H1 (cell line): ENCODE measurements at regions not wholly inside any gene's neighbourhood (a gene's known extent, or its start where the extent isn't known, plus 50 kb on each side); places are given as distances from the start of the nearest gene placed in this dataset.
A peak's percentile ranks its signal among the peaks of the same experiment; 100 is the strongest.

Experiments
- CTCF ChIA-PET: fragments of 300-600 bp; sonication (Branson Sonifier 250); formaldehyde crosslinking; loops from one replicate; lab custom pipeline; 2021; ENCODE audit not compliant: partially characterized antibody; lab: Charles Lee
- POLR2A ChIA-PET: fragments of 300-600 bp; sonication (Branson Sonifier 250); formaldehyde crosslinking; loops from one replicate; lab custom pipeline; 2021; ENCODE audit warnings: inconsistent platforms; ENCODE audit not compliant: partially characterized antibody; lab: Charles Lee
- DNase-seq, 2 experiments: peaks; one replicate each; pipeline versions ENCODE4 v3.0.0 to v3.0.0-alpha.2; 2010 to 2022; ENCODE audit warnings: low spot score in 2 of 2, low read depth in 1 of 2, mixed read lengths in 1 of 2
- FAIRE-seq: peaks from 2 replicates; lab custom pipeline; 2011; peaks lifted over from hg19 to GRCh38; lab: Jason Lieb, UNC
- H2AFZ ChIP-seq: 2 replicates; pipeline ENCODE4 v1.8.1; 2012; ENCODE audit warnings: low read length, inconsistent platforms
- H2AK5ac ChIP-seq: 2 replicates; pipeline ENCODE4 v1.6.1; 2013; ENCODE audit warnings: low read depth, low read length
- H2BK120ac ChIP-seq: replicated peaks from 2 replicates; pipeline ENCODE3; 2013; ENCODE audit warnings: low read depth, low read length, inconsistent platforms
- H2BK12ac ChIP-seq: 2 replicates; pipeline ENCODE4 v1.6.1; 2013; ENCODE audit warnings: low read depth, low read length
- H2BK15ac ChIP-seq: 2 replicates; pipeline ENCODE4 v1.6.1; 2013; ENCODE audit warnings: low read length
- H2BK20ac ChIP-seq: 2 replicates; pipeline ENCODE4 v1.6.1; 2013; ENCODE audit warnings: low read length
- H2BK5ac ChIP-seq: 2 replicates; pipeline ENCODE4 v1.6.1; 2013; ENCODE audit warnings: low read depth, low read length
- H3K14ac ChIP-seq: 2 replicates; pipeline ENCODE4 v1.6.1; 2013; ENCODE audit warnings: inconsistent platforms; ENCODE audit not compliant: insufficient read length
- H3K18ac ChIP-seq: 2 replicates; pipeline ENCODE4 v1.6.1; 2013; ENCODE audit warnings: low read length; ENCODE audit errors: extremely low read depth
- H3K23ac ChIP-seq: 2 replicates; pipeline ENCODE4 v1.6.1; 2013; ENCODE audit warnings: inconsistent platforms; ENCODE audit not compliant: insufficient read length
- H3K23me2 ChIP-seq: 2 replicates; pipeline ENCODE4 v1.6.1; 2013; ENCODE audit warnings: low read depth, low read length
- H3K27ac ChIP-seq: 2 replicates; pipeline ENCODE4 v1.6.1; 2011; ENCODE audit warnings: low read depth, low read length, inconsistent platforms
- H3K27me3 ChIP-seq, 4 experiments: replicated peaks in 1 of 4; 1 replicate in 1 of 4; 2 replicates in 3 of 4; pipeline versions ENCODE4 v1.6.1 to v1.8.1; 2011 to 2013; ENCODE audit warnings: low read length in 3 of 4, mild to moderate bottlenecking in 3 of 4, inconsistent platforms in 2 of 4, mixed read lengths in 2 of 4, moderate library complexity in 1 of 4; ENCODE audit not compliant: control insufficient read depth in 3 of 4, insufficient read depth in 3 of 4; ENCODE audit errors: extremely low read depth in 1 of 4
- H3K36me3 ChIP-seq, 4 experiments: 2 replicates each; pipeline versions ENCODE4 v1.6.1 to v1.8.1; 2011 to 2013; ENCODE audit warnings: mild to moderate bottlenecking in 4 of 4, low read length in 3 of 4, moderate library complexity in 2 of 4, control low read depth in 1 of 4, inconsistent platforms in 1 of 4; ENCODE audit not compliant: insufficient read depth in 4 of 4, control insufficient read depth in 2 of 4
- H3K4ac ChIP-seq: replicated peaks from 2 replicates; pipeline ENCODE3; 2013; ENCODE audit warnings: low read length, low read depth, mixed read lengths, inconsistent platforms; ENCODE audit not compliant: insufficient read length
- H3K4me1 ChIP-seq, 4 experiments: replicated peaks in 1 of 4; 1 replicate in 1 of 4; 2 replicates in 3 of 4; pipeline versions ENCODE4 v1.6.1 to v1.8.1; 2011 to 2013; ENCODE audit warnings: low read length in 3 of 4, inconsistent platforms in 2 of 4, mixed read lengths in 1 of 4; ENCODE audit not compliant: insufficient read depth in 4 of 4, control insufficient read depth in 3 of 4
- H3K4me2 ChIP-seq, 2 experiments: 2 replicates each; pipeline versions ENCODE4 v1.6.1 to v1.8.1; 2011 to 2013; ENCODE audit warnings: low read depth in 2 of 2, low read length in 2 of 2, control low read depth in 1 of 2, inconsistent platforms in 1 of 2, mild to moderate bottlenecking in 1 of 2; ENCODE audit not compliant: insufficient read depth in 1 of 2
- H3K4me3 ChIP-seq, 4 experiments: fragments of 200-600, 300-600 bp in 1 of 4; sonication (generic), shearing (Covaris generic), sonication (Bioruptor Twin) in 1 of 4; 2 replicates each; pipeline versions ENCODE4 v1.5.1 to v1.8.1; 2011 to 2016; ENCODE audit warnings: low read length in 4 of 4, low read depth in 3 of 4, control low read depth in 2 of 4, inconsistent platforms in 2 of 4, mild to moderate bottlenecking in 2 of 4, mixed read lengths in 1 of 4, moderate library complexity in 1 of 4; ENCODE audit not compliant: insufficient read depth in 2 of 4; ENCODE audit errors: extremely low read depth in 1 of 4
- H3K56ac ChIP-seq: replicated peaks from 2 replicates; pipeline ENCODE3; 2013; ENCODE audit warnings: low read depth, mild to moderate bottlenecking, mixed read lengths, low read length, inconsistent platforms; ENCODE audit not compliant: insufficient read length
- H3K79me1 ChIP-seq: 2 replicates; pipeline ENCODE4 v1.6.1; 2013; ENCODE audit warnings: low read depth, low read length, control low read depth
- H3K79me2 ChIP-seq, 2 experiments: 2 replicates each; pipeline versions ENCODE4 v1.6.1 to v1.8.1; 2012 to 2013; ENCODE audit warnings: low read length in 2 of 2, mild to moderate bottlenecking in 2 of 2, inconsistent platforms in 1 of 2; ENCODE audit not compliant: insufficient read depth in 2 of 2, control insufficient read depth in 1 of 2
- H3K9ac ChIP-seq, 4 experiments: replicated peaks in 1 of 4; 1 replicate in 1 of 4; 2 replicates in 3 of 4; pipeline versions ENCODE4 v1.6.1 to v1.8.1; 2011 to 2013; ENCODE audit warnings: low read depth in 3 of 4, low read length in 3 of 4, control low read depth in 2 of 4, mild to moderate bottlenecking in 2 of 4, moderate library complexity in 2 of 4, inconsistent platforms in 1 of 4; ENCODE audit errors: extremely low read depth in 1 of 4
- H3K9me3 ChIP-seq, 2 experiments: 2 replicates each; pipeline versions ENCODE4 v1.6.1 to v1.8.1; 2012 to 2013; ENCODE audit warnings: mild to moderate bottlenecking in 2 of 2, moderate library complexity in 2 of 2, control low read depth in 1 of 2, inconsistent platforms in 1 of 2, low read depth in 1 of 2, low read length in 1 of 2, mixed read lengths in 1 of 2; ENCODE audit not compliant: insufficient read depth in 2 of 2
- H4K20me1 ChIP-seq, 2 experiments: replicated peaks in 1 of 2; 2 replicates each; pipeline versions ENCODE3 to v1.8.1; 2011 to 2013; ENCODE audit warnings: inconsistent platforms in 2 of 2, low read length in 2 of 2, mild to moderate bottlenecking in 1 of 2; ENCODE audit not compliant: insufficient read depth in 2 of 2, control insufficient read depth in 1 of 2
- H4K5ac ChIP-seq: 2 replicates; pipeline ENCODE4 v1.6.1; 2013; ENCODE audit warnings: low read length, low read depth, mixed read lengths, inconsistent platforms; ENCODE audit not compliant: insufficient read length
- H4K8ac ChIP-seq: 2 replicates; pipeline ENCODE4 v1.8.0; 2013; ENCODE audit warnings: mild to moderate bottlenecking, moderate library complexity, low read length, inconsistent platforms; ENCODE audit not compliant: insufficient read depth; ENCODE audit errors: extremely low read depth
- H4K91ac ChIP-seq: replicated peaks from 2 replicates; pipeline ENCODE3; 2013; ENCODE audit warnings: low read length, mixed read lengths, inconsistent platforms; ENCODE audit not compliant: insufficient read length
- CREB1 ChIP-seq: IDR thresholded peaks from 2 replicates; pipeline ENCODE4 v1.6.1; 2012; ENCODE audit warnings: inconsistent platforms
- EP300 ChIP-seq, 2 experiments: IDR thresholded peaks; 1 replicate in 1 of 2; 2 replicates in 1 of 2; pipeline ENCODE4 v1.6.1; 2011 to 2012; ENCODE audit warnings: low read depth in 2 of 2, low read length in 2 of 2, mild to moderate bottlenecking in 2 of 2, borderline replicate concordance in 1 of 2, inconsistent platforms in 1 of 2, moderate library complexity in 1 of 2
- EZH2 ChIP-seq: fragments of 200-600 bp; sonication (generic); IDR thresholded peaks from 2 replicates; pipeline ENCODE4 v1.7.1; 2012; ENCODE audit warnings: low read depth, mild to moderate bottlenecking, moderate library complexity, low read length, inconsistent platforms; ENCODE audit not compliant: severe bottlenecking
- GABPA ChIP-seq: IDR thresholded peaks from 2 replicates; pipeline ENCODE4 v1.6.1; 2011; ENCODE audit warnings: mild to moderate bottlenecking, low read length, moderate library complexity, borderline replicate concordance; ENCODE audit not compliant: insufficient read depth
- NANOG ChIP-seq: IDR thresholded peaks from 2 replicates; pipeline ENCODE4 v1.6.1; 2011; ENCODE audit warnings: low read length, low read depth, mild to moderate bottlenecking, inconsistent platforms; ENCODE audit not compliant: insufficient read depth, poor library complexity, severe bottlenecking
- POLR2A ChIP-seq, 2 experiments: IDR thresholded peaks; 1 replicate in 1 of 2; 2 replicates in 1 of 2; pipeline ENCODE4 v1.6.1; 2011; ENCODE audit warnings: low read depth in 2 of 2, low read length in 2 of 2, mild to moderate bottlenecking in 2 of 2; ENCODE audit errors: control extremely low read depth in 1 of 2
- SP1 ChIP-seq: IDR thresholded peaks from 2 replicates; pipeline ENCODE4 v1.6.1; 2011; ENCODE audit warnings: low read depth, low read length
- SUZ12 ChIP-seq: fragments of 200-600 bp; sonication (generic); IDR thresholded peaks from 2 replicates; pipeline ENCODE4 v1.6.1; 2012; ENCODE audit warnings: mild to moderate bottlenecking, inconsistent platforms, low read length, moderate library complexity, mixed read lengths
- TEAD4 ChIP-seq: IDR thresholded peaks from 2 replicates; pipeline ENCODE4 v1.6.1; 2012; ENCODE audit warnings: low read depth, low read length, inconsistent platforms, mixed read lengths
- WGBS, 2 experiments: shearing (Covaris generic) in 1 of 2; methylation state at CpG; one replicate each; pipeline versions ENCODE4 v1.1.6 to v1.1.7; 2013 to 2015; ENCODE audit warnings: low lambda C conversion rate in 2 of 2, mixed read lengths in 2 of 2, inconsistent platforms in 1 of 2, low coverage in 1 of 2, missing lambda C conversion rate in 1 of 2; ENCODE audit not compliant: insufficient replicate concordance in 2 of 2, insufficient coverage in 1 of 2, insufficient read length in 1 of 2; ENCODE audit errors: extremely low coverage in 1 of 2, missing lambda C conversion rate in 1 of 2; 5-methylcytosine and 5-hydroxymethylcytosine counted together
- TF ChIP-seq, protein P1 (sequence below), 3 experiments: IDR thresholded peaks; 1 replicate in 2 of 3; 2 replicates in 1 of 3; pipeline versions ENCODE4 v1.5.1 to v1.6.1; 2011; ENCODE audit warnings: low read length in 3 of 3, mild to moderate bottlenecking in 3 of 3, inconsistent platforms in 2 of 3, low read depth in 1 of 3, moderate library complexity in 1 of 3; ENCODE audit not compliant: insufficient read depth in 1 of 3; ENCODE audit errors: control extremely low read depth in 1 of 3
- TF ChIP-seq, protein P2 (sequence below): IDR thresholded peaks from 2 replicates; pipeline ENCODE4 v1.6.1; 2012; ENCODE audit warnings: inconsistent platforms

DNA sequence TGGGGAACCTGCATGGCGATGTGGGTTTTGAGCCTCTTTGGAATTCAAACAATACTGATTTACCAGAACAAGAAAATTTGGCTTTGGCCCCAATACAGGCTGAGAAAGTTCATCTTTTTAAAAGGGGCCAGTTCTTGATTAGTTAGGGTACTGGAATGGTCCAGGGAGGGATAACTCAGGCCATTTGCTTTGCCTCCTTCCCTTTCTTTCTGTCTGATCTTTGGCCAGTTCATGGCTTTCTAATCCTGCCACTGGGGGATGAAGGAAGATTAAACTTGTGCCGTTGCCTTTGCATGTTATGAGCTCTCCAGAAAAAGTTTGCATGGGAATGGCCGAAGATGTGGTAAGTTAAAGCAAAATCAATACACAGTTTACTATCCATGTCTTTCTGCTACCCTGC is 78.4 kb downstream of the ADAMTS15 start:
- H3K36me3 ChIP-seq = no peaks in the 10 kb centered on the region
- H3K14ac ChIP-seq = no peak overlapping the region
- no peak overlapping the region for H3K4me3 ChIP-seq
- H2AFZ ChIP-seq = no peak overlapping the region
- H3K27ac ChIP-seq = no peak overlapping the region
- no peak overlapping the region for H2BK5ac ChIP-seq
- H3K4ac ChIP-seq = no peak overlapping the region
- no peaks in the 10 kb centered on the region for H3K79me2 ChIP-seq
- no peak overlapping the region for H3K18ac ChIP-seq
- FAIRE-seq (no peak), DNase-seq (peak in 1 of 2 experiments; percentile 10)
- H2AK5ac ChIP-seq = no peak overlapping the region
- no peak overlapping the region for H3K56ac ChIP-seq
- TF ChIP-seq EP300 (IDR thresholded peaks at IDR 0.05; ENCODE audit: borderline replicate concordance in 1 of 2, low read depth in 2 of 2, low read length in 2 of 2) (no peak), CREB1 (no peak), SP1 (no peak), POLR2A (IDR thresholded peaks at IDR 0.05; ENCODE audit: control extremely low read depth in 1 of 2, low read depth in 2 of 2, low read length in 2 of 2) (no peak), EZH2 (no peak), TEAD4 (no peak), GABPA (no peak), SUZ12 (no peak), NANOG (no peak)
- TF ChIP-seq, protein P1, sequence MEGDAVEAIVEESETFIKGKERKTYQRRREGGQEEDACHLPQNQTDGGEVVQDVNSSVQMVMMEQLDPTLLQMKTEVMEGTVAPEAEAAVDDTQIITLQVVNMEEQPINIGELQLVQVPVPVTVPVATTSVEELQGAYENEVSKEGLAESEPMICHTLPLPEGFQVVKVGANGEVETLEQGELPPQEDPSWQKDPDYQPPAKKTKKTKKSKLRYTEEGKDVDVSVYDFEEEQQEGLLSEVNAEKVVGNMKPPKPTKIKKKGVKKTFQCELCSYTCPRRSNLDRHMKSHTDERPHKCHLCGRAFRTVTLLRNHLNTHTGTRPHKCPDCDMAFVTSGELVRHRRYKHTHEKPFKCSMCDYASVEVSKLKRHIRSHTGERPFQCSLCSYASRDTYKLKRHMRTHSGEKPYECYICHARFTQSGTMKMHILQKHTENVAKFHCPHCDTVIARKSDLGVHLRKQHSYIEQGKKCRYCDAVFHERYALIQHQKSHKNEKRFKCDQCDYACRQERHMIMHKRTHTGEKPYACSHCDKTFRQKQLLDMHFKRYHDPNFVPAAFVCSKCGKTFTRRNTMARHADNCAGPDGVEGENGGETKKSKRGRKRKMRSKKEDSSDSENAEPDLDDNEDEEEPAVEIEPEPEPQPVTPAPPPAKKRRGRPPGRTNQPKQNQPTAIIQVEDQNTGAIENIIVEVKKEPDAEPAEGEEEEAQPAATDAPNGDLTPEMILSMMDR (IDR thresholded peaks at IDR 0.05; ENCODE audit: control extremely low read depth in 1 of 3, insufficient read depth in 1 of 3, low read depth in 1 of 3, low read length in 3 of 3) = no peak
- TF ChIP-seq, protein P2, sequence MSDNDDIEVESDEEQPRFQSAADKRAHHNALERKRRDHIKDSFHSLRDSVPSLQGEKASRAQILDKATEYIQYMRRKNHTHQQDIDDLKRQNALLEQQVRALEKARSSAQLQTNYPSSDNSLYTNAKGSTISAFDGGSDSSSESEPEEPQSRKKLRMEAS = no peak
- no peak overlapping the region for H4K5ac ChIP-seq
- H2BK12ac ChIP-seq = no peak overlapping the region
- no peaks in the 10 kb centered on the region for H3K79me1 ChIP-seq
- no peak overlapping the region for H2BK15ac ChIP-seq
- no peak overlapping the region for H3K4me2 ChIP-seq
- H4K8ac ChIP-seq = no peak overlapping the region
- no peaks in the 10 kb centered on the region for H3K23me2 ChIP-seq
- no peak overlapping the region for H4K91ac ChIP-seq
- 88% methylated on average over 3 of the region's 3 CpGs; no CpG with 5 or more reads in 1 of the 2 experiments for WGBS, 2 experiments
- no peak overlapping the region for H2BK20ac ChIP-seq
- H4K20me1 ChIP-seq = no peaks in the 10 kb centered on the region
- no peak overlapping the region for H2BK120ac ChIP-seq
- POLR2A ChIA-PET = no interaction called here
- H3K23ac ChIP-seq = no peak overlapping the region
- peaks cover 0 to 7% (median 1%) of the 10 kb centered on the region in 4 experiments; a peak in 2 of 7 replicates for H3K27me3 ChIP-seq
- peaks cover 5 to 15% (median 11%) of the 10 kb centered on the region in 4 experiments for H3K4me1 ChIP-seq
- H3K9me3 ChIP-seq = no peaks in the 10 kb centered on the region
- CTCF ChIA-PET = interaction anchor here (1.1 to 1.6 kb wide), 3 partner anchors 8 to 92 kb away, joined by 3 to 9 read pairs (median 4); no protein-coding TSS in a partner anchor
- H3K9ac ChIP-seq = no peak overlapping the region
